KOPT-K1 (cell line): ENCODE measurements at regions not wholly inside any gene's neighbourhood (a gene's known extent, or its start where the extent isn't known, plus 50 kb on each side); places are given as distances from the start of the nearest gene placed in this dataset.
"Not testable (repeated sequence)": the region's sequence is repeated elsewhere in the genome, so short reads cannot be mapped to it uniquely, and the experiment has no call there.

ENCODE experiments used
- H3K27ac ChIP-seq: fragments of 200-600 bp; sonication (generic); 2 replicates; pipeline ENCODE4 v1.5.1; 2016; ENCODE audit warnings: antibody characterized with exemption, mild to moderate bottlenecking, low read depth, low read length; ENCODE audit not compliant: poor library complexity, severe bottlenecking
- H3K36me3 ChIP-seq: fragments of 200-600 bp; sonication (generic); 2 replicates; pipeline ENCODE4 v1.5.1; 2017; ENCODE audit warnings: antibody characterized with exemption, mild to moderate bottlenecking, low read length, moderate library complexity; ENCODE audit not compliant: insufficient read depth
- H3K9me3 ChIP-seq: fragments of 200-600 bp; sonication (generic); 2 replicates; pipeline ENCODE4 v1.5.1; 2017; ENCODE audit warnings: antibody characterized with exemption, low read length, mild to moderate bottlenecking; ENCODE audit not compliant: insufficient read depth, poor library complexity, severe bottlenecking

GRCh38 chr7:17396692-17397091 lies 98.2 kb downstream of the AHR start:
- Histone ChIP-seq H3K36me3 (no peaks in the 10 kb centered on the region), H3K9me3 (peaks cover 28% of the 10 kb centered on the region), H3K27ac (no peak overlapping the region)

GRCh38 chr7:17401791-17402627 lies 103.6 kb downstream of the AHR start:
- H3K9me3 ChIP-seq = no peaks in the 10 kb centered on the region
- no peak overlapping the region for H3K27ac ChIP-seq
- H3K36me3 ChIP-seq = no peaks in the 10 kb centered on the region

- Histone ChIP-seq H3K9me3 (no peaks in the 10 kb centered on the region), H3K27ac (no peak overlapping the region), H3K36me3 (no peaks in the 10 kb centered on the region)
Observed at GRCh38 chr7:17402628-17403278, 104.3 kb downstream of the AHR start.

GRCh38 chr7:17404006-17404405 lies 105.6 kb downstream of the AHR start:
- H3K27ac ChIP-seq = no peak overlapping the region
- H3K9me3 ChIP-seq = no peaks in the 10 kb centered on the region
- H3K36me3 ChIP-seq = no peaks in the 10 kb centered on the region

GRCh38 chr7:17405786-17406185 lies 107.3 kb downstream of the AHR start:
- no peaks in the 10 kb centered on the region for H3K36me3 ChIP-seq
- H3K27ac ChIP-seq = no peak overlapping the region
- H3K9me3 ChIP-seq = no peaks in the 10 kb centered on the region

GRCh38 chr7:17406738-17407137 lies 108.3 kb downstream of the AHR start:
- no peaks in the 10 kb centered on the region for H3K9me3 ChIP-seq
- no peak overlapping the region for H3K27ac ChIP-seq
- H3K36me3 ChIP-seq = no peaks in the 10 kb centered on the region

GRCh38 chr7:17407229-17407628 lies 108.8 kb downstream of the AHR start:
- no peak overlapping the region for H3K27ac ChIP-seq

GRCh38 chr7:17408245-17408903 lies 109.9 kb downstream of the AHR start:
- Histone ChIP-seq H3K9me3 (no peaks in the 10 kb centered on the region), H3K27ac (no peak overlapping the region)

More at GRCh38 chr7:17407229-17407628, 108.8 kb downstream of the AHR start:
- no peaks in the 10 kb centered on the region for H3K9me3 ChIP-seq
- H3K36me3 ChIP-seq = no peaks in the 10 kb centered on the region

GRCh38 chr7:17408904-17409290 lies 110.4 kb downstream of the AHR start:
- Histone ChIP-seq H3K36me3 (no peaks in the 10 kb centered on the region), H3K9me3 (no peaks in the 10 kb centered on the region), H3K27ac (no peak overlapping the region)

More at GRCh38 chr7:17408245-17408903, 109.9 kb downstream of the AHR start:
- no peaks in the 10 kb centered on the region for H3K36me3 ChIP-seq

- no peak overlapping the region for H3K27ac ChIP-seq
Observed at GRCh38 chr7:17411922-17412321, 113.5 kb downstream of the AHR start.

GRCh38 chr7:17412883-17413282 lies 114.4 kb downstream of the AHR start:
- Histone ChIP-seq H3K36me3 (no peaks in the 10 kb centered on the region), H3K27ac (no peak overlapping the region), H3K9me3 (no peaks in the 10 kb centered on the region)

More at GRCh38 chr7:17411922-17412321, 113.5 kb downstream of the AHR start:
- Histone ChIP-seq H3K36me3 (no peaks in the 10 kb centered on the region), H3K9me3 (no peaks in the 10 kb centered on the region)

- H3K36me3 ChIP-seq = no peaks in the 10 kb centered on the region
- no peak overlapping the region for H3K27ac ChIP-seq
Observed at GRCh38 chr7:17415955-17416354, 117.5 kb downstream of the AHR start.

GRCh38 chr7:17420308-17421015 lies 122.0 kb downstream of the AHR start:
- not testable (repeated sequence) for H3K9me3 ChIP-seq, H3K27ac ChIP-seq

More at GRCh38 chr7:17415955-17416354, 117.5 kb downstream of the AHR start:
- no peaks in the 10 kb centered on the region for H3K9me3 ChIP-seq

GRCh38 chr7:17421941-17422340 lies 123.5 kb downstream of the AHR start:
- no peaks in the 10 kb centered on the region for H3K36me3 ChIP-seq
- no peak overlapping the region for H3K27ac ChIP-seq
- no peaks in the 10 kb centered on the region for H3K9me3 ChIP-seq

More at GRCh38 chr7:17420308-17421015, 122.0 kb downstream of the AHR start:
- not testable (repeated sequence) for H3K36me3 ChIP-seq

- Histone ChIP-seq H3K36me3 (no peaks in the 10 kb centered on the region), H3K27ac (no peak overlapping the region), H3K9me3 (peaks cover 3% of the 10 kb centered on the region)
Observed at GRCh38 chr7:17422966-17423365, 124.5 kb downstream of the AHR start.
